ENCODE measurements at regions not wholly inside any gene's neighbourhood (a gene's known extent, or its start where the extent isn't known, plus 50 kb on each side); places are given as distances from the start of the nearest gene placed in this dataset.

DNA sequence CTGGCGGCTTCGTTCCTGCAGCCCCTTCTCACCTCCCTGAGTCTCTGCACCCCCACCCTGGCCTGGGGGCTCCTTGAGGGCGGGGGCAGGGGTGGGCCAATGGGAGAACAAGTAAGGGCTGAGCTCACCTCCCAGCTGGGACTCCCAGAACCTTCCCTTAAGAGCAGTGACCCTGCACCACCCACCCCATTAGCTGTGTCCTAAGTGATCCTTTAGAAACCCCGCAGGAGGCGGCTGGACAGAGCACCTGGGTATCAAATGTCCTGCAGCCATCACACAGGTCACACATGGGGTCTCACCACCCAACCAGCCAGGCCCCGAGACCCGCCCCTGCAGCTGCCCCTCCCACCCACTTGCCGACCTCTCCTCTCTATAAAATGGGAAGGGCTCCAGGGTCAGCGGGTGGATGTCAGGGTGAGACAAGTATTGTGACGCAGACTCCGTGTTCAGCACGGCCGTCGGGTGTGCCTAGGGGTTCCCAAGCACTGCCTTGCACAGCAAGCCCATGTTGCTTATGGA, 151.2 kb upstream of the C14orf180 start:
- intact Hi-C loops (cut with DNase I) = no loop called here
- H3K9me3 ChIP-seq = no peaks in the 10 kb centered on the region
- WGBS = 40% methylated on average over 14 of the region's 14 CpGs
- no peak for DNase-seq (ENCODE audit: low spot score)
- no peak for TF ChIP-seq POLR2A (IDR thresholded peaks at IDR 0.05)
- TF ChIP-seq, protein P1, sequence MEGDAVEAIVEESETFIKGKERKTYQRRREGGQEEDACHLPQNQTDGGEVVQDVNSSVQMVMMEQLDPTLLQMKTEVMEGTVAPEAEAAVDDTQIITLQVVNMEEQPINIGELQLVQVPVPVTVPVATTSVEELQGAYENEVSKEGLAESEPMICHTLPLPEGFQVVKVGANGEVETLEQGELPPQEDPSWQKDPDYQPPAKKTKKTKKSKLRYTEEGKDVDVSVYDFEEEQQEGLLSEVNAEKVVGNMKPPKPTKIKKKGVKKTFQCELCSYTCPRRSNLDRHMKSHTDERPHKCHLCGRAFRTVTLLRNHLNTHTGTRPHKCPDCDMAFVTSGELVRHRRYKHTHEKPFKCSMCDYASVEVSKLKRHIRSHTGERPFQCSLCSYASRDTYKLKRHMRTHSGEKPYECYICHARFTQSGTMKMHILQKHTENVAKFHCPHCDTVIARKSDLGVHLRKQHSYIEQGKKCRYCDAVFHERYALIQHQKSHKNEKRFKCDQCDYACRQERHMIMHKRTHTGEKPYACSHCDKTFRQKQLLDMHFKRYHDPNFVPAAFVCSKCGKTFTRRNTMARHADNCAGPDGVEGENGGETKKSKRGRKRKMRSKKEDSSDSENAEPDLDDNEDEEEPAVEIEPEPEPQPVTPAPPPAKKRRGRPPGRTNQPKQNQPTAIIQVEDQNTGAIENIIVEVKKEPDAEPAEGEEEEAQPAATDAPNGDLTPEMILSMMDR (IDR thresholded peaks at IDR 0.05) = no peak
- TF ChIP-seq POLR2AphosphoS5 (IDR thresholded peaks at IDR 0.05) = no peak
- H3K4me1 ChIP-seq (replicated peaks) = no peaks in the 10 kb centered on the region
- no peak overlapping the region for H3K4me3 ChIP-seq
- H3K27ac ChIP-seq = no peak overlapping the region
- peaks cover 2% of the 10 kb centered on the region for H3K27me3 ChIP-seq (replicated peaks; ENCODE audit: insufficient read depth)
- no peaks in the 10 kb centered on the region for H3K36me3 ChIP-seq

DNA sequence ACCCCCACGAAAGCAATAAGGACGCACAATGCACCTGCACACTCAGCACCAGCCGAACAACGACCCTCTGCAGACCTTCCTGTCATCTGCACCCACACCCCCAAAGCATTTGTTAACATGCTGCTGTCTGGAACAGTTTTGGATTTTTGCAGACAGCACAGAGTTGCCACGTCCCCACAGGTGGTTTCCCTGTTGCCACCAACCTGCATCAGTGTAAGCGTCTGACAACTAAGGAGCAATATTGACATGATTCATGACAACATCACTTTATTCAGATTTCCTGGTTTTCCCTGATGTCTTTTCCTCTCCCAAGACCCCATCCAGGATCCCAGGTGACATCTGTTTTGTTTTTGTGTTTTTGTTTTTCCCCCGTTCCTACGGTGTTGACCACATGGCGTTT, 150.7 kb upstream of the C14orf180 start:
- 45% methylated on average over 9 of the region's 9 CpGs for WGBS
- DNase-seq (ENCODE audit: low spot score) = no peak
- TF ChIP-seq POLR2AphosphoS5 (IDR thresholded peaks at IDR 0.05) (no peak), POLR2A (IDR thresholded peaks at IDR 0.05) (no peak)
- TF ChIP-seq, protein P1 (IDR thresholded peaks at IDR 0.05) = no peak
- no peaks in the 10 kb centered on the region for H3K9me3 ChIP-seq
- no peak overlapping the region for H3K4me3 ChIP-seq
- peaks cover 2% of the 10 kb centered on the region for H3K27me3 ChIP-seq (replicated peaks; ENCODE audit: insufficient read depth)
- H3K27ac ChIP-seq = no peak overlapping the region
- intact Hi-C loops (cut with DNase I) = no loop called here
- H3K4me1 ChIP-seq (replicated peaks) = no peaks in the 10 kb centered on the region
- no peaks in the 10 kb centered on the region for H3K36me3 ChIP-seq

DNA sequence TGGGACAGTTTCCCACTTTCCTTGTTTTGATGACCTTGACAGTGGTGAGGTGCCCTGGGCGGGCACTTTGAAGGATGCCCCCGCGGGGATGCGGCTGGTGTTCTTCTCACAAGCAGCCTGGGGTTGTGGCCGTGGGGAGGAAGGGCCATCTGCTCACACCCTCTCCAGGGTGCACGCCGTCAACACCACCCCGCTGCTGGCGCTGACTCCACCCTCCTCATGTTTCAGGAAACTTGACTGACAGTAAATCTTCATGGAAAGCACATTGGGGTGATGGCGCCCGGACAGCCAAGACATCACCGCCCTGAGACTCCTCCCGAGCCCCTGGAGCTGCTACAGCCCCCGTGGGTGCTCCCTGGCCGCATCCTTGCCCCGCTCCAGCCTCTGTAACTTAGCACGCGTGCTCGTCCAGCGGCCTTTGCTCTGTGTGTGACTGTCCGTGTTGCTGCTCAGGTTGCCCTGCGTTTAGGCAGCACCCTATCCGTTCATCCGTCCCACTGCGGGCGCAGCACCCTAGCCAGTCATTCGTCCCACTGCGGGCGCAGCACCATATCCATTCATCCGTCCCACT, 150.2 kb upstream of the C14orf180 start:
- Histone ChIP-seq H3K4me3 (no peak overlapping the region), H3K4me1 (replicated peaks) (no peaks in the 10 kb centered on the region), H3K36me3 (no peaks in the 10 kb centered on the region), H3K9me3 (no peaks in the 10 kb centered on the region), H3K27ac (no peak overlapping the region), H3K27me3 (replicated peaks; ENCODE audit: insufficient read depth) (peaks cover 2% of the 10 kb centered on the region)
- no peak for DNase-seq (ENCODE audit: low spot score)
- 70% methylated on average over 30 of the region's 30 CpGs for WGBS
- intact Hi-C loops (cut with DNase I) = no loop called here
- TF ChIP-seq POLR2AphosphoS5 (IDR thresholded peaks at IDR 0.05) (no peak), POLR2A (IDR thresholded peaks at IDR 0.05) (no peak)
- TF ChIP-seq, protein P1 (IDR thresholded peaks at IDR 0.05) = no peak

DNA sequence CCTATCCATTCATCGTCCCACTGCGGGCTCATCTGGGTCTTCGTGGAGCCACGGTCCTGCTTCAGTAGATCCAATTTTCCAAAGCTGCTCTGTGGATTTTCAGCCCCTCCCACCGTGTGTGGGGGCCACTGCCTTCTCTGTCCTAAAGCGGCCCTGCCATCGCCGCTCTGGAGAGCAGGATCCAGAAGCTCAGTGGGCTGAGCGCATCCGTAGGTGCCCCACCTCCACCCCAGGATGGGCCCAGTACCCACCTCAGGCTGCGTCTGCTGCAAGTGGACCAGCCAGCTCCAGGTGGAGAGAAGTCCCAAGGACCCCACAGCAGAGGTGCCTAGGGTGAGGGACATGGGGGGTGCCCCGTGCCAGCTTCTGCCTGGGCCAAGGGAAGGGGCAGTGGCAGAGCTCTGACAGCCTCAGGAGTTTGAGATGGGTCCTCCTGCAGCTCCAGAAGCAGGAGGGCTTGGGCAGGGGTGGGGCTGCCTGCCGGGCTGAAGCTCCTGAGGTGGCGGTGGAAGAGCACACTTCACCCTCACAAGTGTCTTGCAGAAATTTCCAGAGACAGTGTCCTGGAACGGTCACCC, 148.1 kb upstream of the C14orf180 start:
- DNase-seq (ENCODE audit: low spot score) = no peak
- intact Hi-C loops (cut with DNase I) = no loop called here
- no peak overlapping the region for H3K4me3 ChIP-seq
- no peaks in the 10 kb centered on the region for H3K4me1 ChIP-seq (replicated peaks)
- TF ChIP-seq, protein P1 (IDR thresholded peaks at IDR 0.05) = no peak
- no peak for TF ChIP-seq POLR2A (IDR thresholded peaks at IDR 0.05)
- TF ChIP-seq POLR2AphosphoS5 (IDR thresholded peaks at IDR 0.05) = no peak
- 93% methylated on average over 15 of the region's 15 CpGs for WGBS
- H3K36me3 ChIP-seq = no peaks in the 10 kb centered on the region
- H3K27ac ChIP-seq = no peak overlapping the region
- H3K9me3 ChIP-seq = no peaks in the 10 kb centered on the region
- no peaks in the 10 kb centered on the region for H3K27me3 ChIP-seq (replicated peaks; ENCODE audit: insufficient read depth)
